Activated T-cell treated with anti-CD3 and anti-CD28 coated beads, Interleukin-2, amount 50 U/mL, for 72 hours (primary cell): ENCODE measurements at regions not wholly inside any gene's neighbourhood (a gene's known extent, or its start where the extent isn't known, plus 50 kb on each side); places are given as distances from the start of the nearest gene placed in this dataset.
"Not testable (repeated sequence)": the region's sequence is repeated elsewhere in the genome, so short reads cannot be mapped to it uniquely, and the experiment has no call there.

Experiments
- ATAC-seq, 2 donors: fragments of 150-1000 bp; cut with Tn5 transposase; replicated peaks in 1 of 2; 2 replicates each; pipeline ENCODE4 v1.10.0; 2021; ENCODE audit warnings: moderate library complexity in 2 of 2, mild to moderate bottlenecking in 1 of 2
- DNase-seq, 2 donors: peaks; one replicate each; pipeline ENCODE4 v3.0.0; 2021 to 2022; ENCODE audit warnings: mixed read lengths in 1 of 2
- H3K27ac Mint-ChIP-seq: one replicate; pipeline ENCODE4 v1.8.0; 2022; ENCODE audit warnings: mild to moderate bottlenecking, moderate library complexity, mixed read lengths
- H3K27me3 Mint-ChIP-seq: one replicate; pipeline ENCODE4 v1.8.0; 2022; ENCODE audit warnings: low read depth, mixed read lengths
- H3K36me3 Mint-ChIP-seq, 2 donors: one replicate each; pipeline ENCODE4 v1.8.0; 2022; ENCODE audit warnings: mixed read lengths in 2 of 2, mild to moderate bottlenecking in 1 of 2; ENCODE audit not compliant: insufficient read depth in 2 of 2
- H3K4me1 Mint-ChIP-seq: one replicate; pipeline ENCODE4 v1.8.0; 2022; ENCODE audit warnings: low read depth, mixed read lengths
- H3K4me3 Mint-ChIP-seq, 2 donors: one replicate each; pipeline ENCODE4 v1.8.0; 2022; ENCODE audit warnings: mild to moderate bottlenecking in 2 of 2, mixed read lengths in 2 of 2, moderate library complexity in 2 of 2
- H3K9me3 Mint-ChIP-seq, 2 donors: one replicate each; pipeline ENCODE4 v1.8.0; 2022; ENCODE audit warnings: mixed read lengths in 2 of 2

GRCh38 chr1:186775881-186776560 is 52.7 kb upstream of the PLA2G4A start:
- no peak overlapping the region for H3K27ac Mint-ChIP-seq
- no peak for ATAC-seq
- no peaks in the 10 kb centered on the region for H3K36me3 Mint-ChIP-seq
- H3K9me3 Mint-ChIP-seq = peaks cover 0 to 4% of the 10 kb centered on the region in 2 donors
- no peak overlapping the region for H3K4me3 Mint-ChIP-seq
- H3K27me3 Mint-ChIP-seq = peaks cover 35% of the 10 kb centered on the region
- peaks cover 13% of the 10 kb centered on the region for H3K4me1 Mint-ChIP-seq
- DNase-seq = no peak

DNA sequence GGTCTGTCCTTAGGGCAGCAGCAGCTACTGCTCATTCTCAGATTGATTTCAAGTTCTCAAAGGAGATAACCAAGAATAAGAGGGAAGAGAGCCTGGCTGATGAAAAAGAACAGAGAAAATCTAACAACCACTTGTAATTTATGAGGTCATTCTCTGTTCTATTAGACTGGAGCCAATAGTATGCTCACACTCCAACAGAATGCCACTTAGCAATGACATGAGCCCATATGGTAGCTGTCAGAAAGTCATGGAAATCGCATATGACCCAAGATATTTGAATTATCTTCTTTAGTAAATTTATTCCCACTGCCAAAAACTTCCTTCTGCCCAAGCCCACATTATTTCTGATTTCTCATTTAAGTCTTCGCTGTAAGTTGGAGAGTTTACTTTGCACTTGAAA is 53.7 kb upstream of the PLA2G4A start:
- H3K27me3 Mint-ChIP-seq = peaks cover 33% of the 10 kb centered on the region
- H3K4me1 Mint-ChIP-seq = peaks cover 9% of the 10 kb centered on the region
- no peaks in the 10 kb centered on the region for H3K36me3 Mint-ChIP-seq
- DNase-seq = no peak
- no peak for ATAC-seq
- H3K9me3 Mint-ChIP-seq = peaks cover 0 to 4% of the 10 kb centered on the region in 2 donors
- H3K27ac Mint-ChIP-seq = no peak overlapping the region
- H3K4me3 Mint-ChIP-seq = no peak overlapping the region

DNA sequence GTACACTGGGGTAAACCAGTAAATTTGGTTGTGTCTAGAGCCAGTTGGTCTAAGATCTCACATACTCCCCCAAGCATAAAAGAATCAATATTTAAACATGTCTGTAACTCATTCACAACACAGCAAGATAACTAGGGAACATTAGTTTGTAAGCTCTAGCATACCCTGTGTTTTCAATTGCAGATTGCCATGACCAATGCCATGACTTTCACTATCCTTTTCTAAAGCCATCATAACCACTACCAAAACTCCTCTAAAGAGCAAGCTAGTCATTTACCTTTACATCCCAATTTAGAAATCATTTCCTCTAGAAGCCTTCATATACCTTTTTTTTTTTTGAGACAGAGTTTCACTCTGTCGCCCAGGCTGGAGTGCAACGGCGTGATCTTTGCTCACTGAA is 56.5 kb upstream of the PLA2G4A start:
- H3K36me3 Mint-ChIP-seq = no peaks in the 10 kb centered on the region

DNA sequence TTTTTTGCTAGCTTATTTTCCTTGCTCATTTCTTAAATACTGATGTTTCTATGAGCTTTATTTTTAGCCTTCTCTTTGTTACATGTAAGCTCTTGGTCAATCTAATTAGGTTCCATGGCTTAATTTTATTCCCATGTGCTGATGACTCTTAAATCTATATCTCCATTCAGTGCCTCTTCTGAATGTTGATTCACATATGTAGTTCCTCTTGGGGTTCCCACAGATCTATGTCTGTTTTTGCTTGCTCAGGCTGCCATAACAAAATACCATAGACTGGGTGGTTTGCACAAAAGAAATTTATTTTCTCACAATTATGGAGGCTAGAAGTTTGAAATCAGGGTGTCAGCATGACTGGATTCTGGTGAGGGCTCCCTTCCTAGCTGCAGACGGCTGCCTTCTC is 58.3 kb upstream of the PLA2G4A start:
- no peak overlapping the region for H3K27ac Mint-ChIP-seq
- no peaks in the 10 kb centered on the region for H3K9me3 Mint-ChIP-seq
- ATAC-seq (no peak), DNase-seq (no peak)
- H3K36me3 Mint-ChIP-seq = no peaks in the 10 kb centered on the region
- peaks cover 18% of the 10 kb centered on the region for H3K27me3 Mint-ChIP-seq
- H3K4me3 Mint-ChIP-seq = no peak overlapping the region
- peaks cover 10% of the 10 kb centered on the region for H3K4me1 Mint-ChIP-seq

More for the DNA sequence above, 56.5 kb upstream of the PLA2G4A start:
- Mint-ChIP-seq H3K27me3 (peaks cover 27% of the 10 kb centered on the region), H3K4me1 (peaks cover 6% of the 10 kb centered on the region), H3K4me3 (no peak overlapping the region), H3K9me3 (peaks cover 0 to 4% of the 10 kb centered on the region in 2 donors), H3K27ac (no peak overlapping the region)
- DNase-seq (no peak), ATAC-seq (peak in 1 of 2 donors; percentile 42)

GRCh38 chr1:186768906-186769305 is 59.8 kb upstream of the PLA2G4A start:
- Mint-ChIP-seq H3K27ac (no peak overlapping the region), H3K4me3 (no peak overlapping the region), H3K36me3 (no peaks in the 10 kb centered on the region), H3K27me3 (peaks cover 11% of the 10 kb centered on the region), H3K9me3 (no peaks in the 10 kb centered on the region), H3K4me1 (peaks cover 13% of the 10 kb centered on the region)
- ATAC-seq (no peak), DNase-seq (no peak)

DNA sequence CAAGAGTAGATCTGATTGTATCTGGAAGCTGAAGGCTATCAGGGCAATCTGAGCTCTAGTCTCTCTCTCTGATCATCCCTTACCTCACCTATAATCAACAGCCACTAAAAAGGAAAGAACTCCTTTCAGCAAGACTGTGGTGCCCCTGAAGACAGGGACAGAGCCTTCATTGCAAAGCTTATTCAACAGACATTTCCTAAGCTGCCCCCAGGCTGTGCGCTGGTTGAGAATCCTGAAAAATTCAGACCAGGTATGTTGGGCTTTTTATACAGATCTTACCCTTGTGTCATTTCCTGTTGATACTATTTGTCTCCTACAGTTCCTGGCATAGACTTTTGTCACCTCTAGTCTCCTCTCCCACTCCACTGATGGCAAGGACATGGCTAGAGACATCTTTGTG is 63.3 kb upstream of the PLA2G4A start:
- Mint-ChIP-seq H3K27ac (no peak overlapping the region), H3K4me1 (peaks cover 26% of the 10 kb centered on the region), H3K36me3 (no peaks in the 10 kb centered on the region), H3K27me3 (peaks cover 14% of the 10 kb centered on the region), H3K4me3 (no peak overlapping the region), H3K9me3 (no peaks in the 10 kb centered on the region)
- ATAC-seq (no peak), DNase-seq (no peak)

- Mint-ChIP-seq H3K36me3 (no peaks in the 10 kb centered on the region), H3K4me3 (peak overlapping the region in 1 of 2 donors; percentile 57), H3K27ac (peak overlapping the region; percentile 44), H3K9me3 (no peaks in the 10 kb centered on the region), H3K27me3 (peaks cover 13% of the 10 kb centered on the region), H3K4me1 (peaks cover 26% of the 10 kb centered on the region)
- DNase-seq (no peak), ATAC-seq (peak; percentile 93 to 94)
Measured at GRCh38 chr1:186763107-186763506, 65.6 kb upstream of the PLA2G4A start.

DNA sequence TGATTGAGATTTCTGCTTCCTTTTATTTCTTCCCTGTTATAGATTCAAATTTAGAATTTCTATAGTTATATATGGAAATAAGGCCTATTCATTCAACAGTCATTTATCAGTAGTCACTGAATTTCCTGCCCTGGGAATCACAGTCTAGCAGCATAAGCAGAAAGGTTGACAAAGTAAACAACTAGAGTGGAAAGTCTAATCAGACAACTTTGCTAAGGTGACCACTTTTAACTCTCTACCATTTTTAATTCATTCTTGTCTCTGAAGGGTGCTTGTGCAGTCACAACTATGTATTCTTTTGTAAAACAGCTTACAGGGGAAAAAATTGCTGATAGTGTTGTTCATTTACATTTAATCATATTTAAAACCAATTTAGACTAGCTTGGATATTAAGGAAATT is 66.1 kb upstream of the PLA2G4A start:
- peaks cover 0 to 2% of the 10 kb centered on the region in 2 donors for H3K36me3 Mint-ChIP-seq
- H3K4me3 Mint-ChIP-seq = no peak overlapping the region
- H3K9me3 Mint-ChIP-seq = no peaks in the 10 kb centered on the region
- peaks cover 8% of the 10 kb centered on the region for H3K27me3 Mint-ChIP-seq
- DNase-seq (no peak), ATAC-seq (no peak)
- H3K4me1 Mint-ChIP-seq = peaks cover 26% of the 10 kb centered on the region
- H3K27ac Mint-ChIP-seq = no peak overlapping the region

DNA sequence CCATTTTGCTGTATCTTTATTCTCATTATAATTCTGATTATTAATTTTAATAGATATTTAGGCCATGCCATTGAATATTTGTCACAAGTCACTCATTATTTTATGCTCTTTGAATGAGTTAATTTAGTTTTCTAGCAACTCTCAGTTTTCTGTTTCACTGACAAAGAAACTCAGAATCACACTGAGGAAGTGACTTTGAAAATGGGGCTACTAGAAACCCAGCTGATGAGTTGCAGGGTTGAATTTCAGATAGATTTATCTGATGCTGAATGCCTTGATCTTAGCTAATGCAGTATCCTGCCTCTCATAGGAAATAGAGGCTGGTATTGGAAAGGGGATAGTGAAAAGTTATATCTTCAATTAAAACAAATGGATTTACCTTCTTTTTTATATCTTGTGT is 67.4 kb upstream of the PLA2G4A start:
- peaks cover 0 to 2% of the 10 kb centered on the region in 2 donors for H3K36me3 Mint-ChIP-seq
- no peaks in the 10 kb centered on the region for H3K9me3 Mint-ChIP-seq
- DNase-seq (no peak), ATAC-seq (no peak)
- H3K4me3 Mint-ChIP-seq = no peak overlapping the region
- H3K27me3 Mint-ChIP-seq = peaks cover 14% of the 10 kb centered on the region
- no peak overlapping the region for H3K27ac Mint-ChIP-seq
- H3K4me1 Mint-ChIP-seq = peaks cover 26% of the 10 kb centered on the region

DNA sequence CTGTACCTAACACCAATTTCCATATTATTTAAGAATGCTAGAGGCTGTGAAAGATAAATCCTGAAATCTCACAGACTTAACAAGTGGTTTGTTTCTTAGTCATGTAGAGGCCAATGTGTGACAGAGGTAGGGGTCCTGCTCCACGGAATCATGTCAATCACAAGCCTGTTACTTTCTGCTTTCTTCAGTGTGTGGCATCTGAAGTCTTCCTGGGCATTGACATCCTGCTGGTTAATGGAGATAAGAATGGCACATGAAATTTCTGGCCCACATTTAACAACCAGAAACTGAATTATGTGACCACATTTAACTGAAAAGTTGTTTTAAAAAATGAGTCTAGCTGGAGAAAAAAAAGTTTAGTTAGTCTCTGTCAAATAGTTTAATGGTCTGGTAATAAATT is 68.3 kb upstream of the PLA2G4A start:
- Mint-ChIP-seq H3K9me3 (no peaks in the 10 kb centered on the region), H3K27ac (no peak overlapping the region), H3K27me3 (peaks cover 23% of the 10 kb centered on the region), H3K4me3 (no peak overlapping the region), H3K36me3 (peaks cover 0 to 2% of the 10 kb centered on the region in 2 donors), H3K4me1 (peaks cover 22% of the 10 kb centered on the region)
- ATAC-seq (no peak), DNase-seq (no peak)

DNA sequence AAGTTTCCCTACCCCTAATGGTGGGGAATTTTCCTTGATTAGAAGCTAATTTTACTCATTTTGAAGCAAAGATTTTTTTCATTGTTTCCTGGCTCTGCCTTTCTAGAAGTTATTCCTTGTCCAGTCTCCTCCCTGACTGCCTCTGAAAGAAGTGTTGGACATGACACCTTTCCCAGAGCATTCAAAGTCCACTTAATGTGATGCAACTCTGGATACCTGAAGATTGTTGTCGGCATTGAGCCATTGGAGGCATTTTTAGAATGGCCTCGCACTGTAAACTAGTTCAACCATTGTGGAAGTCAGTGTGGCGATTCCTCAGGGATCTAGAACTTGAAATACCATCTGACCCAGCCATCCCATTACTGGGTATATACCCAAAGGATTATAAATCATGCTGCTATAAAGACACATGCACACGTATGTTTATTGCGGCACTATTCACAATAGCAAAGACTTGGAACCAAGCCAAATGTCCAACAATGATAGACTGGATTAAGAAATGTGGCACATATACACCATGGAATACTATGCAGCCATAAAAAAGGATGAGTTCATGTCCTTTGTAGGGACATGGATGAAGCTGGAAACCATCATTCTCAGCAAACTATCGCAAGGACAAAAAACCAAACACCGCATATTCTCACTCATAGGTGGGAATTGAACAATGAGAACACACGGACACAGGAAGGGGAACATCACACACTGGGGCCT is 69.7 kb upstream of the PLA2G4A start:
- not testable (repeated sequence) for H3K36me3 Mint-ChIP-seq, H3K4me3 Mint-ChIP-seq, H3K27ac Mint-ChIP-seq, H3K9me3 Mint-ChIP-seq, DNase-seq, ATAC-seq
- Mint-ChIP-seq H3K27me3 (peaks cover 28% of the 10 kb centered on the region), H3K4me1 (peaks cover 20% of the 10 kb centered on the region)

GRCh38 chr1:186757851-186758250 is 70.9 kb upstream of the PLA2G4A start:
- DNase-seq = no peak
- Mint-ChIP-seq H3K27me3 (peaks cover 35% of the 10 kb centered on the region), H3K27ac (no peak overlapping the region), H3K9me3 (no peaks in the 10 kb centered on the region), H3K36me3 (peaks cover 0 to 2% of the 10 kb centered on the region in 2 donors), H3K4me1 (peaks cover 8% of the 10 kb centered on the region), H3K4me3 (no peak overlapping the region)
- ATAC-seq = no peak

- Mint-ChIP-seq H3K4me3 (no peak overlapping the region), H3K36me3 (peaks cover 0 to 2% of the 10 kb centered on the region in 2 donors), H3K27me3 (peaks cover 29% of the 10 kb centered on the region), H3K9me3 (no peaks in the 10 kb centered on the region), H3K27ac (no peak overlapping the region), H3K4me1 (no peaks in the 10 kb centered on the region)
- DNase-seq (no peak), ATAC-seq (no peak)
Measured at GRCh38 chr1:186754542-186755145, 74.1 kb upstream of the PLA2G4A start.
